MCF 10A (cell line): ENCODE measurements at regions not wholly inside any gene's neighbourhood (a gene's known extent, or its start where the extent isn't known, plus 50 kb on each side); places are given as distances from the start of the nearest gene placed in this dataset.

Source experiments
- BruUV-seq: library from RNA; stranded (reverse); fragments of 400-500 nt; replicated peaks from 2 replicates; lab custom pipeline; 2021; lab: Mats Ljungman, UMichigan
- CTCF ChIA-PET: fragments of 300-600 bp; sonication (Branson Sonifier 250); formaldehyde crosslinking; extraction: SDS; loops from one replicate; lab custom pipeline; 2021; ENCODE audit warnings: antibody characterized with exemption, inconsistent platforms; lab: Yijun Ruan, JAX
- POLR2A ChIA-PET: fragments of 300-600, 350-650 bp; sonication (Branson Sonifier 250); formaldehyde crosslinking; extraction: SDS; loops from one replicate; lab custom pipeline; 2020; ENCODE audit warnings: antibody characterized with exemption, inconsistent platforms; lab: Yijun Ruan, JAX
- DNase-seq: peaks from one replicate; pipeline ENCODE4 v3.0.0-alpha.2; 2018; ENCODE audit not compliant: unreplicated experiment
- H3K27ac Mint-ChIP-seq: one replicate; pipeline ENCODE4 v1.8.0; 2022; ENCODE audit warnings: mild to moderate bottlenecking, low read depth, mixed read lengths; ENCODE audit not compliant: unreplicated experiment
- H3K27me3 Mint-ChIP-seq: one replicate; pipeline ENCODE4 v1.8.0; 2022; ENCODE audit warnings: mixed read lengths; ENCODE audit not compliant: insufficient read depth, unreplicated experiment
- H3K36me3 Mint-ChIP-seq: one replicate; pipeline ENCODE4 v1.8.0; 2022; ENCODE audit warnings: mild to moderate bottlenecking, moderate library complexity, mixed read lengths; ENCODE audit not compliant: insufficient read depth, unreplicated experiment
- H3K4me1 Mint-ChIP-seq: one replicate; pipeline ENCODE4 v1.8.0; 2022; ENCODE audit warnings: mixed read lengths; ENCODE audit not compliant: insufficient read depth, unreplicated experiment
- H3K4me3 Mint-ChIP-seq: one replicate; pipeline ENCODE4 v1.8.0; 2022; ENCODE audit warnings: mild to moderate bottlenecking, moderate library complexity, mixed read lengths; ENCODE audit not compliant: unreplicated experiment
- H3K9me3 Mint-ChIP-seq: one replicate; pipeline ENCODE4 v1.8.0; 2022; ENCODE audit warnings: mixed read lengths; ENCODE audit not compliant: unreplicated experiment
- intact Hi-C: fragments of 100-400 bp; cut with micrococcal nuclease; formaldehyde crosslinking; loops from 2 replicates; pipeline ENCODE4 v1.14.1; 2022
- TF ChIP-seq, protein P1 (sequence below): fragments of 200-600 bp; IDR thresholded peaks from one replicate; pipeline ENCODE4 v1.8.0; 2022; ENCODE audit warnings: antibody characterized with exemption, mild to moderate bottlenecking; ENCODE audit not compliant: unreplicated experiment

GRCh38 chr2:235201756-235202155 is 249.9 kb downstream of the SH3BP4 start:
- DNase-seq, result no peak
- H3K9me3 Mint-ChIP-seq, result no peaks in the 10 kb centered on the region
- H3K4me3 Mint-ChIP-seq, result no peak overlapping the region
- BruUV-seq, result no TSS peak
- ChIA-PET CTCF (no interaction called here), POLR2A (no interaction called here)
- H3K4me1 Mint-ChIP-seq, result no peaks in the 10 kb centered on the region
- no peak overlapping the region for H3K27ac Mint-ChIP-seq
- intact Hi-C loops, result no loop called here
- TF ChIP-seq, protein P1, sequence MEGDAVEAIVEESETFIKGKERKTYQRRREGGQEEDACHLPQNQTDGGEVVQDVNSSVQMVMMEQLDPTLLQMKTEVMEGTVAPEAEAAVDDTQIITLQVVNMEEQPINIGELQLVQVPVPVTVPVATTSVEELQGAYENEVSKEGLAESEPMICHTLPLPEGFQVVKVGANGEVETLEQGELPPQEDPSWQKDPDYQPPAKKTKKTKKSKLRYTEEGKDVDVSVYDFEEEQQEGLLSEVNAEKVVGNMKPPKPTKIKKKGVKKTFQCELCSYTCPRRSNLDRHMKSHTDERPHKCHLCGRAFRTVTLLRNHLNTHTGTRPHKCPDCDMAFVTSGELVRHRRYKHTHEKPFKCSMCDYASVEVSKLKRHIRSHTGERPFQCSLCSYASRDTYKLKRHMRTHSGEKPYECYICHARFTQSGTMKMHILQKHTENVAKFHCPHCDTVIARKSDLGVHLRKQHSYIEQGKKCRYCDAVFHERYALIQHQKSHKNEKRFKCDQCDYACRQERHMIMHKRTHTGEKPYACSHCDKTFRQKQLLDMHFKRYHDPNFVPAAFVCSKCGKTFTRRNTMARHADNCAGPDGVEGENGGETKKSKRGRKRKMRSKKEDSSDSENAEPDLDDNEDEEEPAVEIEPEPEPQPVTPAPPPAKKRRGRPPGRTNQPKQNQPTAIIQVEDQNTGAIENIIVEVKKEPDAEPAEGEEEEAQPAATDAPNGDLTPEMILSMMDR, result no peak
- H3K36me3 Mint-ChIP-seq, result no peaks in the 10 kb centered on the region
- peaks cover 74% of the 10 kb centered on the region for H3K27me3 Mint-ChIP-seq

DNA sequence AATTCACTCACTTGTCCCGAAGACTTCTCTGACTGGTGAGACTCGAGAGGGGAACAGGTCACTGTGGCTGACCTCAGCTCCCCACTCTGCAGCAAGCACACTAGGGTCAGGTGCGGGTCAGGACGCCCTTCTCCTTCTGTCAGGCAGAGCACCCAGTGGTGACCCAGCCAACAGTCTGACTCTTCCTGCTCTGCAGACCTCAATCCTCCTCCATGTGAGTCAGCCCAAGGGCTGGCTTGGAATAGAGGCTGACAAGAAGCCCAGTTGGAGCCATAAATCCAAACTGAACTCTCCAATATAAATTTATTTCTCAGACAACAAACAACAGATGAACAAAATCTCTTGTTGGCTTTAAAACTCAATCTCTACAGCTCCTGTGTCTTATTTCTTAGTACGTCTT is 253.1 kb downstream of the SH3BP4 start:
- ChIA-PET CTCF (no interaction called here), POLR2A (interaction anchor here (0.6 kb wide), 1 partner anchor 264 kb away, joined by 3 read pairs; no protein-coding TSS in a partner anchor)
- no TSS peak for BruUV-seq
- H3K4me1 Mint-ChIP-seq, result no peaks in the 10 kb centered on the region
- DNase-seq, result no peak
- H3K9me3 Mint-ChIP-seq, result no peaks in the 10 kb centered on the region
- H3K27ac Mint-ChIP-seq, result no peak overlapping the region
- H3K4me3 Mint-ChIP-seq, result no peak overlapping the region
- TF ChIP-seq, protein P1, result no peak
- no peaks in the 10 kb centered on the region for H3K36me3 Mint-ChIP-seq
- H3K27me3 Mint-ChIP-seq, result peaks cover 78% of the 10 kb centered on the region
- intact Hi-C loops, result no loop called here

DNA sequence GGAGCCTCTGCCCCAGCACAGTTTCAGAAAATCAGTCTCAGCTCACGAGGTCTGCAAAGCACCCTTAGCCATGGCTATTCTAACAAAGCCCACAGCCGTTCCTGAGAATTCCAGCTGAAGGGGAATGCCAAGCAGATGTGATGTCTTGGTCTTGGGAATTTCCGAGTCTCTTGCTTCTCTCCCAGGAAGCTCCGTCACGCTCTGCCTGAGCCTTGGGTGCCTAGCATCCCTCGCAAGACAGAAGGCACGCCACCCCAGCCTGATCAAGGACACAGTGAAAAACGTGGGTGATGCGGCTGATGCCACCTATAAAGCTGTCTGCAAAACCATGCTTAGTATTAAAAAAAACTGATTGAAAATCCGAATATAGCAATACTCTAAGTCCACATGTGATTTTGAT is 254.6 kb downstream of the SH3BP4 start:
- CTCF ChIA-PET, result interaction anchor here (0.6 kb wide), 1 partner anchor 112 kb away, joined by 3 read pairs; no protein-coding TSS in a partner anchor

GRCh38 chr2:235206980-235207579 is 255.3 kb downstream of the SH3BP4 start:
- no peak for DNase-seq
- POLR2A ChIA-PET, result no interaction called here

More for the DNA sequence above, 254.6 kb downstream of the SH3BP4 start:
- no TSS peak for BruUV-seq
- no peak for DNase-seq
- Mint-ChIP-seq H3K4me1 (no peaks in the 10 kb centered on the region), H3K36me3 (no peaks in the 10 kb centered on the region), H3K27ac (no peak overlapping the region), H3K27me3 (peaks cover 74% of the 10 kb centered on the region), H3K9me3 (no peaks in the 10 kb centered on the region), H3K4me3 (no peak overlapping the region)
- POLR2A ChIA-PET, result no interaction called here
- intact Hi-C loops, result no loop called here
- TF ChIP-seq, protein P1, result no peak

More at GRCh38 chr2:235206980-235207579, 255.3 kb downstream of the SH3BP4 start:
- BruUV-seq, result no TSS peak
- intact Hi-C loops, result no loop called here
- Mint-ChIP-seq H3K27ac (no peak overlapping the region), H3K4me3 (no peak overlapping the region), H3K9me3 (no peaks in the 10 kb centered on the region), H3K4me1 (no peaks in the 10 kb centered on the region), H3K36me3 (no peaks in the 10 kb centered on the region), H3K27me3 (peaks cover 74% of the 10 kb centered on the region)
- TF ChIP-seq, protein P1, result no peak
- CTCF ChIA-PET, result interaction anchor here (0.5 to 0.6 kb wide), 3 partner anchors 111 to 1189 kb away, joined by 3 read pairs; no protein-coding TSS in a partner anchor
